ENCODE measurements at regions not wholly inside any gene's neighbourhood (a gene's known extent, or its start where the extent isn't known, plus 50 kb on each side); places are given as distances from the start of the nearest gene placed in this dataset.
"Not testable (repeated sequence)": the region's sequence is repeated elsewhere in the genome, so short reads cannot be mapped to it uniquely, and the experiment has no call there.

DNA sequence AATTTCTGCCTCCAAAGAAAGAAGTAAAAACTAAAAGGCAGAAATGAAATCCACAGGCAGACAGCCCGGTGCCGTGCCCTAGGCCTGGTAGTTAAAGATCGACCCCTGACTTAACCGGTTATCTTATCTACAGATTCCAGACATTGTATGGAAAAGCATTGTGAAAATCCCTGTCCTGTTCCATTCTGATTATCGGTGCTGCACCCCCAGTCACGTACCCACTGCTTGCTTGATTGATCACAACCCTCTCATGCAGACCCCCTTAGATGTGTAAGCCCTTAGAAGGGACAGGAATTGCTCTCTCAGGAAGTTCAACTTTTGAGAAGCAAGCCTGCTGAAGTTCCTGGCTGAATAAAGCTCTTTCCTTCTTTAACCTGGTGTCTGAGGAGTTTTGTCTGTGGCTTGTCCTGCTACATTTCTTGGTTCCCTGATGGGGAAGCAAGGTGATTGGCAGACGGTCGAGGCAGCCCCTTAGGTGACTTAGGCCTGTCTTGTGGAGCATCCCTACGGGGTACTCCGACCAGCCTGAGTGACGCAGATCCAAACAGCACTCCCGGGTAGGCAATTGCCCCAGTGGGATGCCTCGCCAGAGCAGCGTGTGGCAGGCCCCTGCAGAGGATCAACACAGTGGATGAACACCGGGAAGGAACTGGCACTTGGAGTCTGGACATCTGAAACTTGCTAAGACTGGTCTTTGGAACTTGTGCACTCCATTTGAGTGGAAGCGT, 111.2 kb upstream of the PPM1J start:
- DNase-seq (ENCODE audit: low read depth) = no peak

DNA sequence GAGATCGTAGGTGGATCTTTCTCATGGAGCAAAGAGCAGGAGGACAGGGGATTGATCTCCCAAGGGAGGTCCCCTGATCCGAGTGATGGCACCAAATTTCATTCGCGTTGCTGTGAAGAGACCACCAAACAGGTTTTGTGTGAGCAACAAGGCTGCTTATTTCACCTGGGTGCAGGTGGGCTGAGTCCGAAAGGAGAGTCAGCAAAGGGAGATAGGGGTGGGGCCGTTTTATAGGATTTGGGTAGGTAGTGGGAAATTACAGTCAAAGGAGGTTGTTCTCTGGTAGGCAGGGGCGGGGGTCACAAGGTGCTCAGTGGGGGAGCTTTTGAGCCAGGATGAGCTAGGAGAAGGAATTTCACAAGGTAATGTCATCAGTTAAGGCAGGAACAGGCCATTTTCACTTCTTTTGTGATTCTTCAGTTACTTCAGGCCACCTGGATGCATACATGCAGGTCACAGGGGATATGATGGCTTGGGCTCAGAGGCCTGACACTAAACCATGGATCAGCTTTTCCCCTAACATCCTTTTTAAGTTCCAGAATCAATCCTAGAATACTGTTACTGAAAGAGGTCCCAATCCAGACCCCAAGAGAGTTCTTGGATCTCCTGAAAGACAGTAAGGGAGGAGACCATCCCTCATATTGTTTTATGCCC, 110.6 kb upstream of the PPM1J start:
- H3K4me3 ChIP-seq (ENCODE audit: low read depth, low read length); DNase-seq (ENCODE audit: low read depth): not testable (repeated sequence)

More for the DNA sequence above, 111.2 kb upstream of the PPM1J start:
- TF ChIP-seq, protein P1, sequence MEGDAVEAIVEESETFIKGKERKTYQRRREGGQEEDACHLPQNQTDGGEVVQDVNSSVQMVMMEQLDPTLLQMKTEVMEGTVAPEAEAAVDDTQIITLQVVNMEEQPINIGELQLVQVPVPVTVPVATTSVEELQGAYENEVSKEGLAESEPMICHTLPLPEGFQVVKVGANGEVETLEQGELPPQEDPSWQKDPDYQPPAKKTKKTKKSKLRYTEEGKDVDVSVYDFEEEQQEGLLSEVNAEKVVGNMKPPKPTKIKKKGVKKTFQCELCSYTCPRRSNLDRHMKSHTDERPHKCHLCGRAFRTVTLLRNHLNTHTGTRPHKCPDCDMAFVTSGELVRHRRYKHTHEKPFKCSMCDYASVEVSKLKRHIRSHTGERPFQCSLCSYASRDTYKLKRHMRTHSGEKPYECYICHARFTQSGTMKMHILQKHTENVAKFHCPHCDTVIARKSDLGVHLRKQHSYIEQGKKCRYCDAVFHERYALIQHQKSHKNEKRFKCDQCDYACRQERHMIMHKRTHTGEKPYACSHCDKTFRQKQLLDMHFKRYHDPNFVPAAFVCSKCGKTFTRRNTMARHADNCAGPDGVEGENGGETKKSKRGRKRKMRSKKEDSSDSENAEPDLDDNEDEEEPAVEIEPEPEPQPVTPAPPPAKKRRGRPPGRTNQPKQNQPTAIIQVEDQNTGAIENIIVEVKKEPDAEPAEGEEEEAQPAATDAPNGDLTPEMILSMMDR (IDR thresholded peaks at IDR 0.05; ENCODE audit: insufficient read depth, low read depth, low read length) = no peak
- H3K4me3 ChIP-seq (ENCODE audit: low read depth, low read length) = no peak overlapping the region

DNA sequence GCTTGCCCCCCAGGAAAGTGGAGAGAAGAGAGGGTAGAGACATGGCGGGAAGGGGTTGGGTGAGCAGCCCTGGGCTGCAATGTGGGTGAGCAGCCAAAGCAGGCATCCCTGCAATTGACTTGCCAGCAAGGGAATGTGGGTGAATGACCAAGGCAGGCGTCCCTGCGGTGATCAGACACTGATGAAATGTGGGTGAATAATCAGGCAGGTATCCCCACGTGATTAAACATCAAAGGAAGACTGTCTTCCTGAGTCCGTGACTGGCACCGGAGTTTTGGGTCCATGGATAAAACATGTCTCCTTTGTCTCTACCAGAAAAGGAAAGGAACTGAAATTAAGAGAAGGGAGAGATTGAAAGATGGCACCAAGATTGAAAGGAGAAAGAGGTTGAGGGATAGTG, 109.9 kb upstream of the PPM1J start:
- not testable (repeated sequence) for H3K4me3 ChIP-seq (ENCODE audit: low read depth, low read length); DNase-seq (ENCODE audit: low read depth)

GRCh38 chr1:112821307-112822063, 106.4 kb upstream of the PPM1J start:
- not testable (repeated sequence) for H3K4me3 ChIP-seq (ENCODE audit: low read depth, low read length); DNase-seq (ENCODE audit: low read depth)

- TF ChIP-seq, protein P1 (IDR thresholded peaks at IDR 0.05; ENCODE audit: insufficient read depth, low read depth, low read length) = no peak
- H3K4me3 ChIP-seq (ENCODE audit: low read depth, low read length) = no peak overlapping the region
- DNase-seq (ENCODE audit: low read depth) = peak; percentile 85
Measured at GRCh38 chr1:112818990-112819689, 104.0 kb upstream of the PPM1J start.

GRCh38 chr1:112817555-112818373, 102.6 kb upstream of the PPM1J start:
- no peak for DNase-seq (ENCODE audit: low read depth)
- TF ChIP-seq, protein P1 (IDR thresholded peaks at IDR 0.05; ENCODE audit: insufficient read depth, low read depth, low read length) = no peak
- no peak overlapping the region for H3K4me3 ChIP-seq (ENCODE audit: low read depth, low read length)

- DNase-seq (ENCODE audit: low read depth) = no peak
- no peak overlapping the region for H3K4me3 ChIP-seq (ENCODE audit: low read depth, low read length)
- TF ChIP-seq, protein P1 (IDR thresholded peaks at IDR 0.05; ENCODE audit: insufficient read depth, low read depth, low read length) = no peak
Measured at GRCh38 chr1:112815376-112815775, 100.2 kb upstream of the PPM1J start.

DNA sequence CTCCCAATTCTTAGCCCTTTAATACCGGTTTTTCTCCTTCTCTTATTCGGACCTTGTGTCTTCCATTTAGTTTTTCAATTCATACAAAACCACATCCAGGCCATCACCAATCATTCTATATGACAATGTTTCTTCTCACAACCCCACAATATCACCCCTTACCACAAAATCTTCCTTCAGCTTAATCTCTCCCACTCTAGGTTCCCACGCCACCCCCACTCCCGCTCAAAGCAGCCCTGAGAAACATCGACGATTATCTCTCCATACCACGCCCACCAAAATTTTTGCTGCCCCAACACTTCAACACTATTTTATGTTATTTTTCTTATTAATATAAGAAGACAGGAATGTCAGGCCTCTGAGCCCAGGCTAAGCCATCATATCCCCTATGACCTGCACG, 99.5 kb upstream of the PPM1J start:
- DNase-seq (ENCODE audit: low read depth); H3K4me3 ChIP-seq (ENCODE audit: low read depth, low read length): not testable (repeated sequence)
